Ishikawa (cell line): ENCODE measurements at regions not wholly inside any gene's neighbourhood (a gene's known extent, or its start where the extent isn't known, plus 50 kb on each side); places are given as distances from the start of the nearest gene placed in this dataset.

ENCODE experiments used
- CEBPB ChIP-seq: IDR thresholded peaks from 2 replicates; pipeline ENCODE4 v1.6.1; 2012
- CREB1 ChIP-seq: IDR thresholded peaks from 2 replicates; pipeline ENCODE4 v1.6.1; 2012; ENCODE audit warnings: low read depth
- EP300 ChIP-seq: IDR thresholded peaks from 2 replicates; pipeline ENCODE4 v1.6.1; 2012; ENCODE audit warnings: borderline replicate concordance
- FOXM1 ChIP-seq: IDR thresholded peaks from 2 replicates; pipeline ENCODE4 v1.6.1; 2012; ENCODE audit warnings: low read depth, borderline replicate concordance
- NFIC ChIP-seq: IDR thresholded peaks from 2 replicates; pipeline ENCODE4 v1.6.1; 2012
- RAD21 ChIP-seq: IDR thresholded peaks from 2 replicates; pipeline ENCODE4 v1.6.1; 2012; ENCODE audit warnings: low read depth
- TAF1 ChIP-seq: IDR thresholded peaks from 2 replicates; pipeline ENCODE4 v1.6.1; 2012; ENCODE audit warnings: low read depth, mild to moderate bottlenecking
- TEAD4 ChIP-seq: IDR thresholded peaks from 2 replicates; pipeline ENCODE4 v1.6.1; 2012
- YY1 ChIP-seq: IDR thresholded peaks from 2 replicates; pipeline ENCODE4 v1.6.1; 2012; ENCODE audit warnings: low read depth
- ZBTB7A ChIP-seq: IDR thresholded peaks from 2 replicates; pipeline ENCODE4 v1.6.1; 2012; ENCODE audit warnings: low read depth
- TF ChIP-seq, protein P1 (sequence below): IDR thresholded peaks from 2 replicates; pipeline ENCODE4 v1.6.1; 2012
- TF ChIP-seq, protein P2 (sequence below): IDR thresholded peaks from 2 replicates; pipeline ENCODE4 v1.6.1; 2012; ENCODE audit warnings: low read depth, mild to moderate bottlenecking
- TF ChIP-seq, protein P3 (sequence below): IDR thresholded peaks from 2 replicates; pipeline ENCODE4 v1.6.1; 2012

DNA sequence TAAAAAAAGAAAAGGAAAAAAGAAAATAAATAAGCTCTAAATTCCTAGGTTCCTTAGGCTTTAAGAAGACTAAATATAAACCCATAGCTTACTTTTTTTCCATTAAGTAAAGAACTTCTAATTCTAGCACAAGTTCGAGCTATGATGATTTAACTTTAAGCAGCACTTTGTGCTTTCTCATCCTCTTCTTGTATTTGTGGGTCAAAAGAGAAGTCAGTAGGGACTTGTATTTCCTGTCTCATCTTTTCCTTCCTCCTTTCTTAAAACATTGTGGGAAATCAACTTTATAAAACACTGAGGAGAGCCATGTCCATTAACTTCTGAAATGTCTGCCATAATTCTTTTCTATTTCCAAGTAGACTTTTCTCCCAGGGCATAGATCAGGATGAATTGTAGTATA lies 637.7 kb upstream of the CITED2 start:
- TF ChIP-seq RAD21 (no peak), EP300 (no peak), CREB1 (no peak), CEBPB (no peak), TAF1 (no peak), TEAD4 (no peak), YY1 (no peak), ZBTB7A (no peak), FOXM1 (no peak), NFIC (no peak)
- TF ChIP-seq, protein P1, sequence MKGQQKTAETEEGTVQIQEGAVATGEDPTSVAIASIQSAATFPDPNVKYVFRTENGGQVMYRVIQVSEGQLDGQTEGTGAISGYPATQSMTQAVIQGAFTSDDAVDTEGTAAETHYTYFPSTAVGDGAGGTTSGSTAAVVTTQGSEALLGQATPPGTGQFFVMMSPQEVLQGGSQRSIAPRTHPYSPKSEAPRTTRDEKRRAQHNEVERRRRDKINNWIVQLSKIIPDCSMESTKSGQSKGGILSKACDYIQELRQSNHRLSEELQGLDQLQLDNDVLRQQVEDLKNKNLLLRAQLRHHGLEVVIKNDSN = no peak
- TF ChIP-seq, protein P2, sequence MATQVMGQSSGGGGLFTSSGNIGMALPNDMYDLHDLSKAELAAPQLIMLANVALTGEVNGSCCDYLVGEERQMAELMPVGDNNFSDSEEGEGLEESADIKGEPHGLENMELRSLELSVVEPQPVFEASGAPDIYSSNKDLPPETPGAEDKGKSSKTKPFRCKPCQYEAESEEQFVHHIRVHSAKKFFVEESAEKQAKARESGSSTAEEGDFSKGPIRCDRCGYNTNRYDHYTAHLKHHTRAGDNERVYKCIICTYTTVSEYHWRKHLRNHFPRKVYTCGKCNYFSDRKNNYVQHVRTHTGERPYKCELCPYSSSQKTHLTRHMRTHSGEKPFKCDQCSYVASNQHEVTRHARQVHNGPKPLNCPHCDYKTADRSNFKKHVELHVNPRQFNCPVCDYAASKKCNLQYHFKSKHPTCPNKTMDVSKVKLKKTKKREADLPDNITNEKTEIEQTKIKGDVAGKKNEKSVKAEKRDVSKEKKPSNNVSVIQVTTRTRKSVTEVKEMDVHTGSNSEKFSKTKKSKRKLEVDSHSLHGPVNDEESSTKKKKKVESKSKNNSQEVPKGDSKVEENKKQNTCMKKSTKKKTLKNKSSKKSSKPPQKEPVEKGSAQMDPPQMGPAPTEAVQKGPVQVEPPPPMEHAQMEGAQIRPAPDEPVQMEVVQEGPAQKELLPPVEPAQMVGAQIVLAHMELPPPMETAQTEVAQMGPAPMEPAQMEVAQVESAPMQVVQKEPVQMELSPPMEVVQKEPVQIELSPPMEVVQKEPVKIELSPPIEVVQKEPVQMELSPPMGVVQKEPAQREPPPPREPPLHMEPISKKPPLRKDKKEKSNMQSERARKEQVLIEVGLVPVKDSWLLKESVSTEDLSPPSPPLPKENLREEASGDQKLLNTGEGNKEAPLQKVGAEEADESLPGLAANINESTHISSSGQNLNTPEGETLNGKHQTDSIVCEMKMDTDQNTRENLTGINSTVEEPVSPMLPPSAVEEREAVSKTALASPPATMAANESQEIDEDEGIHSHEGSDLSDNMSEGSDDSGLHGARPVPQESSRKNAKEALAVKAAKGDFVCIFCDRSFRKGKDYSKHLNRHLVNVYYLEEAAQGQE = no peak
- TF ChIP-seq, protein P3, sequence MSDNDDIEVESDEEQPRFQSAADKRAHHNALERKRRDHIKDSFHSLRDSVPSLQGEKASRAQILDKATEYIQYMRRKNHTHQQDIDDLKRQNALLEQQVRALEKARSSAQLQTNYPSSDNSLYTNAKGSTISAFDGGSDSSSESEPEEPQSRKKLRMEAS = no peak
